A549 (cell line): ENCODE measurements at regions not wholly inside any gene's neighbourhood (a gene's known extent, or its start where the extent isn't known, plus 50 kb on each side); places are given as distances from the start of the nearest gene placed in this dataset.

Source experiments
- ATAC-seq, 2 experiments: fragments of 200-7000 bp in 1 of 2; fragments of >200 bp in 1 of 2; cut with Nextera tagmentation in 1 of 2; cut with Tn5 transposase in 1 of 2; 3 replicates each; pipeline versions ENCODE4 v1.8.0 to v1.9.1; 2018 to 2020; ENCODE audit warnings: mild to moderate bottlenecking in 1 of 2, moderate library complexity in 1 of 2
- CTCF ChIA-PET: fragments of 300-600 bp; sonication (Branson Sonifier 250); formaldehyde crosslinking; extraction: SDS; loops from one replicate; lab custom pipeline; 2021; ENCODE audit warnings: antibody characterized with exemption, inconsistent platforms; lab: Yijun Ruan, JAX
- POLR2A ChIA-PET: fragments of 350-600 bp; formaldehyde crosslinking; extraction: SDS; loops from one replicate; lab custom pipeline; 2021; ENCODE audit warnings: antibody characterized with exemption, inconsistent platforms; lab: Yijun Ruan, JAX
- DNase-seq, 2 experiments: peaks; one replicate each; pipeline versions ENCODE4 v3.0.0 to v3.0.0-alpha.2; 2011 to 2016; ENCODE audit warnings: low read depth in 1 of 2, low spot score in 1 of 2
- FAIRE-seq: peaks from 2 replicates; lab custom pipeline; 2011; peaks lifted over from hg19 to GRCh38; lab: Jason Lieb, UNC
- H3K27ac ChIP-seq, 2 experiments: fragments of >200 bp; sonication (Bioruptor Twin); formaldehyde crosslinking; 3 replicates each; pipeline ENCODE4 v1.5.1; 2016 to 2017
- H3K4me1 ChIP-seq: fragments of >200 bp; sonication (Bioruptor Twin); formaldehyde crosslinking; 3 replicates; pipeline ENCODE4 v1.6.1; 2016
- H3K4me2 ChIP-seq: fragments of >200 bp; sonication (Bioruptor Twin); formaldehyde crosslinking; 3 replicates; pipeline ENCODE4 v1.6.1; 2016
- H3K4me3 ChIP-seq: fragments of >200 bp; sonication (Bioruptor Twin); formaldehyde crosslinking; 3 replicates; pipeline ENCODE4 v1.5.1; 2016
- H3K9me3 ChIP-seq: fragments of >200 bp; sonication (Bioruptor Twin); formaldehyde crosslinking; 3 replicates; pipeline ENCODE4 v1.6.1; 2016
- EHF ChIP-seq: fragments of 250-450 bp; sonication (Bioruptor Pico); IDR thresholded peaks from 2 replicates; pipeline ENCODE4 v1.5.0; 2020; ENCODE audit warnings: mild to moderate bottlenecking
- HOXB5 ChIP-seq: fragments of 250-450 bp; sonication (Bioruptor Pico); IDR thresholded peaks from 2 replicates; pipeline ENCODE4 v1.5.0; 2020; ENCODE audit warnings: mild to moderate bottlenecking, moderate library complexity
- JUN ChIP-seq, 2 experiments: fragments of >200 bp; sonication (Bioruptor Twin); formaldehyde crosslinking; IDR thresholded peaks; 2 replicates in 1 of 2; 3 replicates in 1 of 2; pipeline ENCODE4 v1.6.1; 2016 to 2017
- JUNB ChIP-seq: fragments of >200 bp; sonication (Bioruptor Twin); formaldehyde crosslinking; IDR thresholded peaks from 2 replicates; pipeline ENCODE4 v1.6.1; 2016
- MAFK ChIP-seq: fragments of 450-650 bp; IDR thresholded peaks from 2 replicates; pipeline ENCODE4 v1.6.1; 2014; ENCODE audit not compliant: partially characterized antibody
- MAZ ChIP-seq: fragments of 150-350 bp; IDR thresholded peaks from 2 replicates; pipeline ENCODE4 v1.6.1; 2014; ENCODE audit warnings: antibody characterized with exemption, low read depth, low read length, borderline replicate concordance
- MYC ChIP-seq: IDR thresholded peaks from 2 replicates; pipeline ENCODE4 v1.6.1; 2012; ENCODE audit warnings: mild to moderate bottlenecking, inconsistent platforms, low read length, improper control_type of control experiment, borderline replicate concordance
- PHF8 ChIP-seq: fragments of 200-600 bp; sonication (generic); IDR thresholded peaks from 2 replicates; pipeline ENCODE4 v1.6.1; 2016; ENCODE audit warnings: low read depth, mild to moderate bottlenecking, antibody characterized with exemption, moderate library complexity, borderline replicate concordance
- POLR2A ChIP-seq: IDR thresholded peaks from 2 replicates; pipeline ENCODE4 v1.6.1; 2012; ENCODE audit warnings: mild to moderate bottlenecking, low read length
- RAD21 ChIP-seq, 2 experiments: fragments of >200 bp in 1 of 2; sonication (Bioruptor Twin) in 1 of 2; formaldehyde crosslinking in 1 of 2; IDR thresholded peaks in 1 of 2; conservative IDR thresholded peaks in 1 of 2; 2 replicates in 1 of 2; 3 replicates in 1 of 2; pipeline ENCODE4 v1.6.1; 2012 to 2018; ENCODE audit warnings: inconsistent platforms in 1 of 2
- RCOR1 ChIP-seq: fragments of 150-350 bp; IDR thresholded peaks from 2 replicates; pipeline ENCODE4 v1.6.1; 2014; ENCODE audit warnings: antibody characterized with exemption, low read length, low read depth
- SMC3 ChIP-seq: fragments of >200 bp; sonication (Bioruptor Twin); formaldehyde crosslinking; IDR thresholded peaks from 3 replicates; pipeline ENCODE4 v1.6.1; 2018; ENCODE audit warnings: inconsistent platforms
- SREBF2 ChIP-seq: fragments of 450-650 bp; IDR thresholded peaks from 2 replicates; pipeline ENCODE4 v1.6.1; 2014; ENCODE audit warnings: mild to moderate bottlenecking, moderate library complexity
- TFCP2L1 ChIP-seq: fragments of 250-450 bp; sonication (Bioruptor Pico); IDR thresholded peaks from 2 replicates; pipeline ENCODE4 v1.5.0; 2021; ENCODE audit warnings: mild to moderate bottlenecking
- TP53 ChIP-seq: fragments of 250-450 bp; sonication (Bioruptor Pico); IDR thresholded peaks from 2 replicates; pipeline ENCODE4 v1.5.0; 2021; ENCODE audit warnings: mild to moderate bottlenecking, moderate library complexity
- ZSCAN20 ChIP-seq: fragments of 250-450 bp; sonication (Bioruptor Pico); IDR thresholded peaks from 2 replicates; pipeline ENCODE4 v1.8.0; 2022; ENCODE audit warnings: mild to moderate bottlenecking, moderate library complexity
- WGBS: methylation state at CpG from one replicate; pipeline ENCODE4 v1.1.6; 2017; ENCODE audit errors: missing lambda C conversion rate; 5-methylcytosine and 5-hydroxymethylcytosine counted together
- TF ChIP-seq, protein P1 (sequence below): fragments of >200 bp; sonication (Bioruptor Twin); formaldehyde crosslinking; IDR thresholded peaks from 3 replicates; pipeline ENCODE4 v1.5.1; 2016
- TF ChIP-seq, protein P2 (sequence below): fragments of >200 bp; sonication (Bioruptor Twin); formaldehyde crosslinking; IDR thresholded peaks from 2 replicates; pipeline ENCODE4 v1.6.1; 2016
- TF ChIP-seq, protein P3 (sequence below): fragments of 200-600 bp; sonication (generic); IDR thresholded peaks from 2 replicates; pipeline ENCODE4 v1.6.1; 2016; ENCODE audit warnings: antibody characterized with exemption, mild to moderate bottlenecking, moderate library complexity
- TF ChIP-seq, protein P4 (sequence below): fragments of 250-450 bp; sonication (Bioruptor Pico); IDR thresholded peaks from 2 replicates; pipeline ENCODE4 v1.5.0; 2021; ENCODE audit warnings: mild to moderate bottlenecking, moderate library complexity, borderline replicate concordance
- TF ChIP-seq, protein P5 (sequence below): IDR thresholded peaks from 2 replicates; pipeline ENCODE4 v1.6.1; 2012

DNA sequence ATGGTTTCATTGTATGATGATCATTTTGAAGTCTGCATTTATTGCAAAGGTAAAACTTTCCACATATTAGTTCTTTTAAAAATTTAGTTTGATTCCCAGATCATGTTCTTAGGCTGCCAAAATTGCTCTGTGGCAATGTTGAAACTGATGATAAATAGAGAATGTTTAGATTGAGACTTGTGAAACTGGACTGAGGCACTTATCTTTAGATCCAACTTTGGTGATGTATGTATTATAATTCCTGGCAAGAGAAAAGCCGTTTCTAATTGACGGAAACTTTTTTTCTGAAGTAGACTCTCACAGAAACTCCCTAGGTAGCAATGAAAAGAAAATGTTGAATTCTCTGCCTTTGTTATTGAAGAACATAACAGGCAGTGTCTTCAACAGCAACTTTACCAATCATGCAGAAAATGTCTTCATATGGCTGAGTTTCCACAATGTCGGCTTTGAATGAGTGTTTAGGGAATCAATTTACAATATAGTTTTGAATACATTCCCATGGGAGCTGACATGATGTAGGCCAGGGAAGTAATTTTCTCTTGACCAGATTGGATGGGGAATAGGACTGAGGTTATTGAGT, 456.2 kb downstream of the CD109 start (continued):
- TF ChIP-seq, protein P1, sequence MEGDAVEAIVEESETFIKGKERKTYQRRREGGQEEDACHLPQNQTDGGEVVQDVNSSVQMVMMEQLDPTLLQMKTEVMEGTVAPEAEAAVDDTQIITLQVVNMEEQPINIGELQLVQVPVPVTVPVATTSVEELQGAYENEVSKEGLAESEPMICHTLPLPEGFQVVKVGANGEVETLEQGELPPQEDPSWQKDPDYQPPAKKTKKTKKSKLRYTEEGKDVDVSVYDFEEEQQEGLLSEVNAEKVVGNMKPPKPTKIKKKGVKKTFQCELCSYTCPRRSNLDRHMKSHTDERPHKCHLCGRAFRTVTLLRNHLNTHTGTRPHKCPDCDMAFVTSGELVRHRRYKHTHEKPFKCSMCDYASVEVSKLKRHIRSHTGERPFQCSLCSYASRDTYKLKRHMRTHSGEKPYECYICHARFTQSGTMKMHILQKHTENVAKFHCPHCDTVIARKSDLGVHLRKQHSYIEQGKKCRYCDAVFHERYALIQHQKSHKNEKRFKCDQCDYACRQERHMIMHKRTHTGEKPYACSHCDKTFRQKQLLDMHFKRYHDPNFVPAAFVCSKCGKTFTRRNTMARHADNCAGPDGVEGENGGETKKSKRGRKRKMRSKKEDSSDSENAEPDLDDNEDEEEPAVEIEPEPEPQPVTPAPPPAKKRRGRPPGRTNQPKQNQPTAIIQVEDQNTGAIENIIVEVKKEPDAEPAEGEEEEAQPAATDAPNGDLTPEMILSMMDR: no peak
- TF ChIP-seq MAZ (no peak), JUN (IDR thresholded peaks at IDR 0.05) (no peak), MAFK (no peak)

DNA sequence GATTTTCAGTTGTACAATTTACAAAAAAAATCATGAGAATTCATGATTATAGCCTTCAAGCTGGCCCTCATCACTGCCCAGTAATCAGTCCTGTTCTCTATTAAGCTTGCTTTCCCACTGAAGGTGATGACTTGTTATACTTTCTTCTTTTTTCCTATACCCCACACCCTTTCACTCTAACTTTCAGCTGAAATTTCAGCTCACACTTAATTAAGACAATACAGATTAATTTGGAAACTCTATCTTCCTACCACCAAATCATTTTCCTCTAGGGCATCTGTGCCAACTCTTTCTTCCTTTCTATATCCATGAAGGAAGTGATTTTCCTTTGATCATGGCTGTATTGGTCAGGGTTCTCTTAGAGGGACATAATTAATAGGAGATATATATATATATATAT, 449.9 kb downstream of the CD109 start:
- TF ChIP-seq MAZ: no peak
- TF ChIP-seq, protein P2, sequence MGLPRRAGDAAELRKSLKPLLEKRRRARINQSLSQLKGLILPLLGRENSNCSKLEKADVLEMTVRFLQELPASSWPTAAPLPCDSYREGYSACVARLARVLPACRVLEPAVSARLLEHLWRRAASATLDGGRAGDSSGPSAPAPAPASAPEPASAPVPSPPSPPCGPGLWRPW: no peak
- no peak for TF ChIP-seq MYC
- no peak for TF ChIP-seq SREBF2
- no peak for TF ChIP-seq PHF8
- POLR2A ChIA-PET: no interaction called here
- FAIRE-seq (no peak), DNase-seq (no peak), ATAC-seq (no peak)
- Histone ChIP-seq H3K4me3 (no peak overlapping the region), H3K4me2 (no peak overlapping the region), H3K4me1 (no peaks in the 10 kb centered on the region), H3K9me3 (no peaks in the 10 kb centered on the region), H3K27ac (no peak overlapping the region)
- CTCF ChIA-PET: no interaction called here

DNA sequence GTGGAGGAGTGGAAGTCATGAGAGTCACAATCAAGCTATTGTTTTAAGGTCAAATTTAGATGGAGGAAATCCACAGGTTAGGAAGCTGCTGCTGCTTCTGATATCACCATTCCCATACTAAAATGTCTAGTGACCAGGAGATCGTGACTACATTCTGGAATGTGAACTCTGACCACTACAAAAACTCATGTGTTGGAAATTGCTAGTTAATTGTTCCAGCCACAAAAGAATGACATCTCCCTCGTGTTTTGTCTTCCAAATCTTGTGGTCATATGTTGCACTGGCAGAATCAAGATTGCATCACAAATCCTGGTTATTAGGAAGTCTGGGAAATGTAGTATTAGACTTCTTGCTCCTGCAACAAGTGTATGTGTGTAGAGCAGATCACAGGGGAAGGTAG, 441.9 kb downstream of the CD109 start:
- POLR2A ChIA-PET: no interaction called here
- no peak for FAIRE-seq
- TF ChIP-seq SMC3 (no peak), POLR2A (no peak), SREBF2 (no peak), HOXB5 (no peak), ZSCAN20 (CRISPR knock-in tag) (no peak)
- TF ChIP-seq, protein P2: no peak
- TF ChIP-seq, protein P3, sequence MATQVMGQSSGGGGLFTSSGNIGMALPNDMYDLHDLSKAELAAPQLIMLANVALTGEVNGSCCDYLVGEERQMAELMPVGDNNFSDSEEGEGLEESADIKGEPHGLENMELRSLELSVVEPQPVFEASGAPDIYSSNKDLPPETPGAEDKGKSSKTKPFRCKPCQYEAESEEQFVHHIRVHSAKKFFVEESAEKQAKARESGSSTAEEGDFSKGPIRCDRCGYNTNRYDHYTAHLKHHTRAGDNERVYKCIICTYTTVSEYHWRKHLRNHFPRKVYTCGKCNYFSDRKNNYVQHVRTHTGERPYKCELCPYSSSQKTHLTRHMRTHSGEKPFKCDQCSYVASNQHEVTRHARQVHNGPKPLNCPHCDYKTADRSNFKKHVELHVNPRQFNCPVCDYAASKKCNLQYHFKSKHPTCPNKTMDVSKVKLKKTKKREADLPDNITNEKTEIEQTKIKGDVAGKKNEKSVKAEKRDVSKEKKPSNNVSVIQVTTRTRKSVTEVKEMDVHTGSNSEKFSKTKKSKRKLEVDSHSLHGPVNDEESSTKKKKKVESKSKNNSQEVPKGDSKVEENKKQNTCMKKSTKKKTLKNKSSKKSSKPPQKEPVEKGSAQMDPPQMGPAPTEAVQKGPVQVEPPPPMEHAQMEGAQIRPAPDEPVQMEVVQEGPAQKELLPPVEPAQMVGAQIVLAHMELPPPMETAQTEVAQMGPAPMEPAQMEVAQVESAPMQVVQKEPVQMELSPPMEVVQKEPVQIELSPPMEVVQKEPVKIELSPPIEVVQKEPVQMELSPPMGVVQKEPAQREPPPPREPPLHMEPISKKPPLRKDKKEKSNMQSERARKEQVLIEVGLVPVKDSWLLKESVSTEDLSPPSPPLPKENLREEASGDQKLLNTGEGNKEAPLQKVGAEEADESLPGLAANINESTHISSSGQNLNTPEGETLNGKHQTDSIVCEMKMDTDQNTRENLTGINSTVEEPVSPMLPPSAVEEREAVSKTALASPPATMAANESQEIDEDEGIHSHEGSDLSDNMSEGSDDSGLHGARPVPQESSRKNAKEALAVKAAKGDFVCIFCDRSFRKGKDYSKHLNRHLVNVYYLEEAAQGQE: no peak
- TF ChIP-seq, all 56 proteins: peak for 0
- 3% methylated on average over 2 of the region's 2 CpGs for WGBS
- no peak for ATAC-seq
- Histone ChIP-seq H3K4me1 (no peaks in the 10 kb centered on the region), H3K4me2 (no peak overlapping the region), H3K27ac (no peak overlapping the region), H3K9me3 (no peaks in the 10 kb centered on the region), H3K4me3 (no peak overlapping the region)
- peak in 1 of 2 experiments; percentile 2 for DNase-seq
- CTCF ChIA-PET: no interaction called here

DNA sequence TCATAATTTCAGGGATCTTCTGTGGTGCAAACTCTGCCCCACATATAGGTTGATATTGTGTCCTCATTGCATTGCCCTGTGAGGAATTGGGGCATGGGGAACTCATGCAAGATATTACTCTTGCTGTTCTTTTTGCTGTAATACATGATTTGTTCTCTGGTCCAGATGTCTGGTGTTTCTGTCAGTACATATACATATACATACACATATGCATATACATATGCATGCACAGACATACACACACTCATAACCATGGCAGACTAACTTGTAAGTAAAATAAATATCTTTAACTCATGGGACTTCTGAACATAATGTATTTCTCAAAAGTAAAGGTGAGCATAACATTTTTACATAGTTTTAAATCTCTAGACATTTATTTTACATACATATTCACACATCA, 438.3 kb downstream of the CD109 start:
- no peak for FAIRE-seq

More for the DNA sequence above, 438.3 kb downstream of the CD109 start:
- ChIA-PET POLR2A (no interaction called here), CTCF (no interaction called here)
- ATAC-seq (no peak), DNase-seq (no peak)
- TF ChIP-seq TFCP2L1 (CRISPR knock-in tag) (no peak), JUNB (no peak), EHF (CRISPR knock-in tag) (no peak), TP53 (CRISPR knock-in tag) (no peak), ZSCAN20 (CRISPR knock-in tag) (no peak), RCOR1 (no peak), RAD21 (conservative IDR thresholded peaks at IDR 0.05 in 1 of 2, IDR thresholded peaks at IDR 0.05 in 1 of 2) (no peak)
- TF ChIP-seq, protein P4, sequence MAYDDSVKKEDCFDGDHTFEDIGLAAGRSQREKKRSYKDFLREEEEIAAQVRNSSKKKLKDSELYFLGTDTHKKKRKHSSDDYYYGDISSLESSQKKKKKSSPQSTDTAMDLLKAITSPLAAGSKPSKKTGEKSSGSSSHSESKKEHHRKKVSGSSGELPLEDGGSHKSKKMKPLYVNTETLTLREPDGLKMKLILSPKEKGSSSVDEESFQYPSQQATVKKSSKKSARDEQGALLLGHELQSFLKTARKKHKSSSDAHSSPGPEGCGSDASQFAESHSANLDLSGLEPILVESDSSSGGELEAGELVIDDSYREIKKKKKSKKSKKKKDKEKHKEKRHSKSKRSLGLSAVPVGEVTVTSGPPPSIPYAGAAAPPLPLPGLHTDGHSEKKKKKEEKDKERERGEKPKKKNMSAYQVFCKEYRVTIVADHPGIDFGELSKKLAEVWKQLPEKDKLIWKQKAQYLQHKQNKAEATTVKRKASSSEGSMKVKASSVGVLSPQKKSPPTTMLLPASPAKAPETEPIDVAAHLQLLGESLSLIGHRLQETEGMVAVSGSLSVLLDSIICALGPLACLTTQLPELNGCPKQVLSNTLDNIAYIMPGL (CRISPR knock-in tag): no peak
- TF ChIP-seq, protein P5, sequence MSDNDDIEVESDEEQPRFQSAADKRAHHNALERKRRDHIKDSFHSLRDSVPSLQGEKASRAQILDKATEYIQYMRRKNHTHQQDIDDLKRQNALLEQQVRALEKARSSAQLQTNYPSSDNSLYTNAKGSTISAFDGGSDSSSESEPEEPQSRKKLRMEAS: no peak
- Histone ChIP-seq H3K27ac (no peak overlapping the region), H3K4me2 (no peak overlapping the region), H3K9me3 (no peaks in the 10 kb centered on the region), H3K4me1 (no peaks in the 10 kb centered on the region), H3K4me3 (no peak overlapping the region)
